SK-N-SH (cell line): ENCODE measurements at regions not wholly inside any gene's neighbourhood (a gene's known extent, or its start where the extent isn't known, plus 50 kb on each side); places are given as distances from the start of the nearest gene placed in this dataset.

Experiments
- CTCF ChIA-PET: fragments of 300-600, 350-600 bp; formaldehyde crosslinking; extraction: SDS; loops from one replicate; lab custom pipeline; 2021; lab: Yijun Ruan, JAX
- POLR2A ChIA-PET: fragments of 350-600 bp; sonication (Branson Sonifier 250); formaldehyde crosslinking; extraction: SDS; loops from one replicate; lab custom pipeline; 2020; ENCODE audit warnings: antibody characterized with exemption, inconsistent platforms; lab: Yijun Ruan, JAX
- DNase-seq: peaks from one replicate; pipeline ENCODE4 v3.0.0; 2012
- H2AFZ ChIP-seq: fragments of 200-600 bp; sonication (generic); 2 replicates; pipeline ENCODE4 v1.8.1; 2016; ENCODE audit warnings: antibody characterized with exemption, mild to moderate bottlenecking, low read depth
- H3F3A ChIP-seq: fragments of 200-600 bp; sonication (generic); replicated peaks from 2 replicates; pipeline ENCODE3; 2016; ENCODE audit warnings: antibody characterized with exemption, mild to moderate bottlenecking; ENCODE audit not compliant: insufficient read depth
- H3K27ac ChIP-seq, 2 experiments: fragments of 200-500 bp in 1 of 2; fragments of 200-600 bp in 1 of 2; sonication (Bioruptor generic) in 1 of 2; sonication (generic), shearing (Covaris generic) in 1 of 2; 2 replicates each; pipeline versions ENCODE4 v1.5.1 to v1.6.1; 2014 to 2016; ENCODE audit warnings: low read depth in 2 of 2, inconsistent platforms in 1 of 2, low read length in 1 of 2, mild to moderate bottlenecking in 1 of 2, mixed read lengths in 1 of 2
- H3K27me3 ChIP-seq: fragments of 200-600 bp; sonication (generic), shearing (Covaris generic); 2 replicates; pipeline ENCODE4 v1.6.1; 2016; ENCODE audit warnings: mixed run types; ENCODE audit not compliant: insufficient read depth
- H3K36me3 ChIP-seq, 2 experiments: fragments of 200-500 bp in 1 of 2; fragments of 200-600 bp in 1 of 2; sonication (Bioruptor generic) in 1 of 2; sonication (generic) in 1 of 2; replicated peaks in 1 of 2; 2 replicates each; pipeline versions ENCODE3 to v1.5.1; 2014 to 2016; ENCODE audit warnings: low read length in 1 of 2, mild to moderate bottlenecking in 1 of 2; ENCODE audit not compliant: insufficient read depth in 2 of 2, control insufficient read depth in 1 of 2
- H3K4me1 ChIP-seq, 2 experiments: fragments of 200-500 bp in 1 of 2; fragments of 200-600 bp in 1 of 2; sonication (Bioruptor generic) in 1 of 2; sonication (generic), shearing (Covaris generic) in 1 of 2; 2 replicates each; pipeline versions ENCODE4 v1.5.1 to v1.6.1; 2014 to 2016; ENCODE audit warnings: low read depth in 1 of 2, low read length in 1 of 2, mixed run types in 1 of 2; ENCODE audit not compliant: insufficient read depth in 2 of 2, control insufficient read depth in 1 of 2
- H3K4me2 ChIP-seq: fragments of 200-600 bp; sonication (generic), shearing (Covaris generic); 2 replicates; pipeline ENCODE4 v1.6.1; 2017; ENCODE audit warnings: mixed run types
- H3K4me3 ChIP-seq, 2 experiments: fragments of 200-500 bp in 1 of 2; fragments of 200-600 bp in 1 of 2; sonication (Bioruptor generic) in 1 of 2; sonication (generic), shearing (Covaris generic) in 1 of 2; 2 replicates each; pipeline versions ENCODE4 v1.5.1 to v1.8.1; 2014 to 2016; ENCODE audit warnings: low read depth in 2 of 2, inconsistent platforms in 1 of 2, low read length in 1 of 2, mild to moderate bottlenecking in 1 of 2, mixed read lengths in 1 of 2, moderate library complexity in 1 of 2
- H3K79me2 ChIP-seq: fragments of 200-600 bp; sonication (generic); 2 replicates; pipeline ENCODE4 v1.8.1; 2017; ENCODE audit warnings: mild to moderate bottlenecking; ENCODE audit not compliant: insufficient read depth
- H3K9ac ChIP-seq: fragments of 200-600 bp; sonication (generic); 2 replicates; pipeline ENCODE4 v1.6.1; 2017; ENCODE audit warnings: mixed run types
- H3K9me2 ChIP-seq: fragments of 200-600 bp; sonication (generic); 2 replicates; pipeline ENCODE4 v1.6.1; 2017; ENCODE audit warnings: mixed run types
- H3K9me3 ChIP-seq: fragments of 200-600 bp; sonication (generic); 2 replicates; pipeline ENCODE4 v1.6.1; 2017; ENCODE audit warnings: mixed run types, mild to moderate bottlenecking, moderate library complexity
- H4K20me1 ChIP-seq: fragments of 200-600 bp; sonication (generic); 2 replicates; pipeline ENCODE4 v1.6.1; 2017; ENCODE audit warnings: mild to moderate bottlenecking, mixed run types; ENCODE audit not compliant: insufficient read depth
- CHD2 ChIP-seq: fragments of 150-350 bp; IDR thresholded peaks from 2 replicates; pipeline ENCODE4 v1.6.1; 2018; ENCODE audit warnings: low read length; ENCODE audit not compliant: partially characterized antibody
- FOXM1 ChIP-seq: IDR thresholded peaks from 2 replicates; pipeline ENCODE4 v1.4.0; 2012; ENCODE audit warnings: low read depth, mild to moderate bottlenecking
- NFIC ChIP-seq: IDR thresholded peaks from 2 replicates; pipeline ENCODE4 v1.4.0; 2012; ENCODE audit warnings: borderline replicate concordance
- RAD21 ChIP-seq: IDR thresholded peaks from 2 replicates; pipeline ENCODE4 v1.6.1; 2012; ENCODE audit warnings: mild to moderate bottlenecking, low read length
- RCOR1 ChIP-seq: fragments of 150-350 bp; IDR thresholded peaks from 2 replicates; pipeline ENCODE4 v1.6.1; 2017; ENCODE audit warnings: antibody characterized with exemption, low read length
- RFX5 ChIP-seq: IDR thresholded peaks from 2 replicates; pipeline ENCODE4 v1.6.1; 2012; ENCODE audit warnings: mild to moderate bottlenecking, improper control_type of control experiment, low read length
- TCF12 ChIP-seq: IDR thresholded peaks from 2 replicates; pipeline ENCODE4 v1.4.0; 2012
- YY1 ChIP-seq: IDR thresholded peaks from 2 replicates; pipeline ENCODE4 v1.4.0; 2012; ENCODE audit warnings: low read depth, mild to moderate bottlenecking
- WGBS: methylation state at CpG from one replicate; pipeline ENCODE4 v1.1.6; 2017; ENCODE audit warnings: low lambda C conversion rate; 5-methylcytosine and 5-hydroxymethylcytosine counted together
- TF ChIP-seq, protein P1 (sequence below): fragments of 200-600 bp; sonication (generic); IDR thresholded peaks from 2 replicates; pipeline ENCODE4 v1.6.1; 2017; ENCODE audit warnings: antibody characterized with exemption, mild to moderate bottlenecking, moderate library complexity
- TF ChIP-seq, protein P2 (sequence below): IDR thresholded peaks from 2 replicates; pipeline ENCODE4 v1.4.0; 2012; ENCODE audit warnings: low read depth, borderline replicate concordance
- TF ChIP-seq, protein P3 (sequence below): fragments of 150-350 bp; IDR thresholded peaks from 2 replicates; pipeline ENCODE4 v1.6.1; 2017; ENCODE audit warnings: antibody characterized with exemption, low read length, low read depth, borderline replicate concordance
- TF ChIP-seq, protein P4 (sequence below): fragments of 150-350 bp; IDR thresholded peaks from 2 replicates; pipeline ENCODE4 v1.6.1; 2016; ENCODE audit warnings: mild to moderate bottlenecking, low read depth, low read length
- TF ChIP-seq, protein P5 (sequence below): IDR thresholded peaks from 2 replicates; pipeline ENCODE4 v1.4.0; 2012; ENCODE audit warnings: low read depth

DNA sequence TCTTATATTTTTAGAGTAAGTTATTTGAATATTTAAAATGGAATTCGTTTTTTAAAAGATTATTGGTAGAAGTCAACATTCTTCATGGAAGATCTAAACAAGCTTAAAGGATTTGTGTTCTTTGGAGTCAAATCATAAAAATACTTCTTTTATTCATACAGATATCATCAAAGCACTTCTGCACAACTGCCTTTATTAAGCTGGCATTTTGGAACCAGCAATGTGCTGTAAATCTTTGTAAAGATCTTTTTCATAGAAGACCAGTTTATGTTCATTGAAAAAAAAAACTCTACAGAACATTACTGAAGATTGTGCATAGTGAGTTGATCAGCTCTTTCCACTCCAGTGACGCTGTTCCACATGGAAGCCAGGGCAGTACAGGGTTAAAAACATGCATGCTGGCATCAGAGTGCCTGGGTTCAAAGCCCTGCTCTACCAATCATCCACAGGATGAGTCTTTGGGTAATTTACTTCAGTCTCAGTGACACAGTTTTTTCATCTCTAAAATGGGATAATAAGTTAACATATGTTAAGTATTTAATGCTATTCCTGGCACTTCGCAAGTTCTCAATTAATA is 109.6 kb upstream of the SLC38A4 start:
- Histone ChIP-seq H3K9ac (no peak overlapping the region), H3K27ac (0 out of 4 replicates have a peak overlapping the region, but pooled peaks of 1 of the 2 experiments have one; percentile 43), H3K9me3 (no peaks in the 10 kb centered on the region), H4K20me1 (no peaks in the 10 kb centered on the region), H2AFZ (no peak overlapping the region), H3K27me3 (no peaks in the 10 kb centered on the region), H3K4me2 (no peak overlapping the region), H3K36me3 (no peaks in the 10 kb centered on the region), H3K9me2 (no peaks in the 10 kb centered on the region), H3F3A (peaks cover 7% of the 10 kb centered on the region), H3K4me3 (no peak overlapping the region), H3K79me2 (no peaks in the 10 kb centered on the region), H3K4me1 (peaks cover 0 to 12% of the 10 kb centered on the region in 2 experiments; a peak in 2 of 4 replicates)
- POLR2A ChIA-PET, result no interaction called here
- no peak for DNase-seq
- CTCF ChIA-PET, result interaction anchor here (0.8 to 1.3 kb wide), 2 partner anchors 10 to 86 kb away, joined by 3 read pairs; no protein-coding TSS in a partner anchor
- TF ChIP-seq RAD21, result no peak
- no peak for TF ChIP-seq FOXM1
- TF ChIP-seq, protein P1, sequence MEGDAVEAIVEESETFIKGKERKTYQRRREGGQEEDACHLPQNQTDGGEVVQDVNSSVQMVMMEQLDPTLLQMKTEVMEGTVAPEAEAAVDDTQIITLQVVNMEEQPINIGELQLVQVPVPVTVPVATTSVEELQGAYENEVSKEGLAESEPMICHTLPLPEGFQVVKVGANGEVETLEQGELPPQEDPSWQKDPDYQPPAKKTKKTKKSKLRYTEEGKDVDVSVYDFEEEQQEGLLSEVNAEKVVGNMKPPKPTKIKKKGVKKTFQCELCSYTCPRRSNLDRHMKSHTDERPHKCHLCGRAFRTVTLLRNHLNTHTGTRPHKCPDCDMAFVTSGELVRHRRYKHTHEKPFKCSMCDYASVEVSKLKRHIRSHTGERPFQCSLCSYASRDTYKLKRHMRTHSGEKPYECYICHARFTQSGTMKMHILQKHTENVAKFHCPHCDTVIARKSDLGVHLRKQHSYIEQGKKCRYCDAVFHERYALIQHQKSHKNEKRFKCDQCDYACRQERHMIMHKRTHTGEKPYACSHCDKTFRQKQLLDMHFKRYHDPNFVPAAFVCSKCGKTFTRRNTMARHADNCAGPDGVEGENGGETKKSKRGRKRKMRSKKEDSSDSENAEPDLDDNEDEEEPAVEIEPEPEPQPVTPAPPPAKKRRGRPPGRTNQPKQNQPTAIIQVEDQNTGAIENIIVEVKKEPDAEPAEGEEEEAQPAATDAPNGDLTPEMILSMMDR, result no peak
- no peak for TF ChIP-seq CHD2
- TF ChIP-seq, protein P2, sequence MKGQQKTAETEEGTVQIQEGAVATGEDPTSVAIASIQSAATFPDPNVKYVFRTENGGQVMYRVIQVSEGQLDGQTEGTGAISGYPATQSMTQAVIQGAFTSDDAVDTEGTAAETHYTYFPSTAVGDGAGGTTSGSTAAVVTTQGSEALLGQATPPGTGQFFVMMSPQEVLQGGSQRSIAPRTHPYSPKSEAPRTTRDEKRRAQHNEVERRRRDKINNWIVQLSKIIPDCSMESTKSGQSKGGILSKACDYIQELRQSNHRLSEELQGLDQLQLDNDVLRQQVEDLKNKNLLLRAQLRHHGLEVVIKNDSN, result no peak
- 70% methylated on average over 3 of the region's 3 CpGs for WGBS

DNA sequence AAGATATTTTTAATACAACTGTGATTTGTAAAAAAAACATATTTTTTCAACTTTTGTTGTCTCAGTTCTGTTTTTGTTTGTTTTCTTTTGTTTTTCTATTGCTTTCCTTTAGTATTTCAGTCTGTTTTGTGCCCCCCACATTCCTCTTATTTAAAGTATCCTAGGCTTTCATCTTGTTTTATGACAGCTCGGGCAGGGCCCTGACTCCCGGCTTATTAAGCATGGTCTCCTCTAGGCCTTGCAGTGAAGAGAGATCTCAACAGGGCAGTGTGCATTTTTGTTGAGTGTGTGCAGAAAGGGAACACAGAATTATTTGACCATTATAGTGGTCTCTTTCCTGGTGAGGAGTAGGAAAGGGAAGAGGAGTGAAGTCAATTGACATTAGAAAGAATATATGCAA is 110.2 kb upstream of the SLC38A4 start:
- Histone ChIP-seq H3K9ac (no peak overlapping the region), H4K20me1 (no peaks in the 10 kb centered on the region), H3K27ac (no peak overlapping the region), H3K4me1 (peaks cover 0 to 12% of the 10 kb centered on the region in 2 experiments; a peak in 2 of 4 replicates), H2AFZ (no peak overlapping the region), H3K4me2 (no peak overlapping the region), H3K27me3 (no peaks in the 10 kb centered on the region), H3K9me3 (no peaks in the 10 kb centered on the region), H3K36me3 (no peaks in the 10 kb centered on the region), H3K4me3 (no peak overlapping the region), H3K9me2 (no peaks in the 10 kb centered on the region), H3F3A (peaks cover 7% of the 10 kb centered on the region), H3K79me2 (no peaks in the 10 kb centered on the region)
- DNase-seq, result no peak
- whole genome bisulfite sequencing, result 49% methylated on average over 2 of the region's 2 CpGs
- ChIA-PET CTCF (interaction anchor here (1.3 kb wide), 1 partner anchor 11 kb away, joined by 3 read pairs; no protein-coding TSS in a partner anchor), POLR2A (no interaction called here)
- TF ChIP-seq, protein P2, result no peak
- TF ChIP-seq RCOR1 (no peak), TCF12 (no peak), RFX5 (no peak), NFIC (no peak), YY1 (no peak)
- TF ChIP-seq, protein P3, sequence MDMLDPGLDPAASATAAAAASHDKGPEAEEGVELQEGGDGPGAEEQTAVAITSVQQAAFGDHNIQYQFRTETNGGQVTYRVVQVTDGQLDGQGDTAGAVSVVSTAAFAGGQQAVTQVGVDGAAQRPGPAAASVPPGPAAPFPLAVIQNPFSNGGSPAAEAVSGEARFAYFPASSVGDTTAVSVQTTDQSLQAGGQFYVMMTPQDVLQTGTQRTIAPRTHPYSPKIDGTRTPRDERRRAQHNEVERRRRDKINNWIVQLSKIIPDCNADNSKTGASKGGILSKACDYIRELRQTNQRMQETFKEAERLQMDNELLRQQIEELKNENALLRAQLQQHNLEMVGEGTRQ, result no peak
- TF ChIP-seq, protein P4, sequence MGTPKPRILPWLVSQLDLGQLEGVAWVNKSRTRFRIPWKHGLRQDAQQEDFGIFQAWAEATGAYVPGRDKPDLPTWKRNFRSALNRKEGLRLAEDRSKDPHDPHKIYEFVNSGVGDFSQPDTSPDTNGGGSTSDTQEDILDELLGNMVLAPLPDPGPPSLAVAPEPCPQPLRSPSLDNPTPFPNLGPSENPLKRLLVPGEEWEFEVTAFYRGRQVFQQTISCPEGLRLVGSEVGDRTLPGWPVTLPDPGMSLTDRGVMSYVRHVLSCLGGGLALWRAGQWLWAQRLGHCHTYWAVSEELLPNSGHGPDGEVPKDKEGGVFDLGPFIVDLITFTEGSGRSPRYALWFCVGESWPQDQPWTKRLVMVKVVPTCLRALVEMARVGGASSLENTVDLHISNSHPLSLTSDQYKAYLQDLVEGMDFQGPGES, result no peak
- TF ChIP-seq, protein P5, sequence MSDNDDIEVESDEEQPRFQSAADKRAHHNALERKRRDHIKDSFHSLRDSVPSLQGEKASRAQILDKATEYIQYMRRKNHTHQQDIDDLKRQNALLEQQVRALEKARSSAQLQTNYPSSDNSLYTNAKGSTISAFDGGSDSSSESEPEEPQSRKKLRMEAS, result no peak
